SH-SY5Y (cell line): ENCODE measurements at regions not wholly inside any gene's neighbourhood (a gene's known extent, or its start where the extent isn't known, plus 50 kb on each side); places are given as distances from the start of the nearest gene placed in this dataset.

ENCODE experiments used
- GATA2 ChIP-seq: IDR thresholded peaks from 2 replicates; pipeline ENCODE4 v1.6.1; 2011; ENCODE audit warnings: mild to moderate bottlenecking, low read depth, low read length
- GATA3 ChIP-seq: IDR thresholded peaks from 2 replicates; pipeline ENCODE4 v1.6.1; 2011; ENCODE audit warnings: low read depth, mild to moderate bottlenecking, low read length, moderate library complexity

- TF ChIP-seq GATA2 (no peak), GATA3 (no peak)
Observed at GRCh38 chrX:7244405-7244804, 96.5 kb upstream of the PUDP start.
